Osteoblast (primary cell): ENCODE measurements at regions not wholly inside any gene's neighbourhood (a gene's known extent, or its start where the extent isn't known, plus 50 kb on each side); places are given as distances from the start of the nearest gene placed in this dataset.

ENCODE experiments used
- DNase-seq: peaks from one replicate; pipeline ENCODE4 v3.0.0; 2011; ENCODE audit warnings: low spot score, mixed read lengths; ENCODE audit not compliant: insufficient read length; ENCODE audit errors: missing footprints
- H2AFZ ChIP-seq: 2 replicates; pipeline ENCODE4 v1.6.0; 2011; ENCODE audit warnings: mild to moderate bottlenecking, low read length
- H3K27ac ChIP-seq: 2 replicates; pipeline ENCODE4 v1.5.1; 2011; ENCODE audit warnings: mild to moderate bottlenecking, low read depth, low read length, moderate library complexity
- H3K27me3 ChIP-seq: 2 replicates; pipeline ENCODE4 v1.6.0; 2012; ENCODE audit warnings: mild to moderate bottlenecking, control low read depth, inconsistent platforms, low read length, moderate library complexity; ENCODE audit not compliant: insufficient read depth
- H3K36me3 ChIP-seq: 2 replicates; pipeline ENCODE4 v1.5.1; 2011; ENCODE audit warnings: mild to moderate bottlenecking, low read length, control low read depth, moderate library complexity; ENCODE audit not compliant: insufficient read depth
- H3K4me1 ChIP-seq: 2 replicates; pipeline ENCODE4 v1.5.1; 2011; ENCODE audit warnings: mild to moderate bottlenecking, low read length, control low read depth, moderate library complexity; ENCODE audit not compliant: insufficient read depth
- H3K4me2 ChIP-seq: 2 replicates; pipeline ENCODE4 v1.6.0; 2011; ENCODE audit warnings: mild to moderate bottlenecking, low read length; ENCODE audit not compliant: insufficient read depth
- H3K4me3 ChIP-seq: fragments of 200-600 bp; sonication (generic); 3 replicates; pipeline ENCODE4 v1.5.1; 2012; ENCODE audit warnings: mild to moderate bottlenecking, low read length, inconsistent platforms; ENCODE audit not compliant: insufficient read depth
- H3K79me2 ChIP-seq: 2 replicates; pipeline ENCODE4 v1.6.0; 2012; ENCODE audit warnings: mild to moderate bottlenecking, low read length, control low read depth, inconsistent platforms; ENCODE audit not compliant: insufficient read depth
- H3K9me3 ChIP-seq: 2 replicates; pipeline ENCODE4 v1.5.1; 2011; ENCODE audit warnings: low read depth, low read length, control low read depth
- H4K20me1 ChIP-seq: 2 replicates; pipeline ENCODE4 v1.6.0; 2012; ENCODE audit warnings: mild to moderate bottlenecking, low read length, control low read depth; ENCODE audit not compliant: insufficient read depth
- TF ChIP-seq, protein P1 (sequence below): IDR thresholded peaks from 2 replicates; pipeline ENCODE4 v1.5.1; 2011; ENCODE audit warnings: mild to moderate bottlenecking, low read depth, low read length, moderate library complexity; ENCODE audit errors: extremely low read depth

DNA sequence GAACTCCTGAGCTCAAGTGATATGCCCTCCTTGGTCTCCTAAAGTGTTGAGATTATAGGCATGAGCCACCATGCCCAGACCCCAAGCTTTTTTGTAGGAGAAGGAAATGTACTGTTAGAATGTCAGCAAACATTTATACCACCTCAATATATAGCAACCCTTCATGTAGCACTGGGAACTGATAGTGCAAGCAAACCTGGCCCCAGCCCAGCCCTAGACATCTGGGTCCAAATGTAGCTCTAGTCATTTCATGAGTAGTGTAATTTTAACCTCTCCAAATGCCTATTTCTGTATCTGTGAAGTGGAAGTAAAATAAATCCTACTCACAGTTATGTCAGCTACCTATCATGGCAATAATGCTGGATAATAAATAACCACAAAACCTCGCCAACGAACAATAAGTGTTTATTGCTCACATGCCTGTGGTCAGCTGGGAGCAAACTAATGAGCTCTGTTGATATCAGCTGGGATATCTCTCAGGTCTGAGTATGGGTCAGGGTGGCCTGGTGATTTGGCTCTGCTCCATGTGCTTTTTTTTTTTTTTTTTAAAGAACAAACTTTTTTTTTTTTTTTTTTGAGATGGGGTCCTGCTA lies 180.4 kb downstream of the CD8B2 start:
- DNase-seq: no peak
- Histone ChIP-seq H3K4me3 (no peak overlapping the region), H4K20me1 (no peaks in the 10 kb centered on the region), H3K9me3 (no peaks in the 10 kb centered on the region), H3K79me2 (no peaks in the 10 kb centered on the region), H3K4me1 (no peaks in the 10 kb centered on the region), H3K27ac (no peak overlapping the region), H3K4me2 (no peak overlapping the region), H2AFZ (no peak overlapping the region), H3K36me3 (no peaks in the 10 kb centered on the region), H3K27me3 (no peaks in the 10 kb centered on the region)
- TF ChIP-seq, protein P1, sequence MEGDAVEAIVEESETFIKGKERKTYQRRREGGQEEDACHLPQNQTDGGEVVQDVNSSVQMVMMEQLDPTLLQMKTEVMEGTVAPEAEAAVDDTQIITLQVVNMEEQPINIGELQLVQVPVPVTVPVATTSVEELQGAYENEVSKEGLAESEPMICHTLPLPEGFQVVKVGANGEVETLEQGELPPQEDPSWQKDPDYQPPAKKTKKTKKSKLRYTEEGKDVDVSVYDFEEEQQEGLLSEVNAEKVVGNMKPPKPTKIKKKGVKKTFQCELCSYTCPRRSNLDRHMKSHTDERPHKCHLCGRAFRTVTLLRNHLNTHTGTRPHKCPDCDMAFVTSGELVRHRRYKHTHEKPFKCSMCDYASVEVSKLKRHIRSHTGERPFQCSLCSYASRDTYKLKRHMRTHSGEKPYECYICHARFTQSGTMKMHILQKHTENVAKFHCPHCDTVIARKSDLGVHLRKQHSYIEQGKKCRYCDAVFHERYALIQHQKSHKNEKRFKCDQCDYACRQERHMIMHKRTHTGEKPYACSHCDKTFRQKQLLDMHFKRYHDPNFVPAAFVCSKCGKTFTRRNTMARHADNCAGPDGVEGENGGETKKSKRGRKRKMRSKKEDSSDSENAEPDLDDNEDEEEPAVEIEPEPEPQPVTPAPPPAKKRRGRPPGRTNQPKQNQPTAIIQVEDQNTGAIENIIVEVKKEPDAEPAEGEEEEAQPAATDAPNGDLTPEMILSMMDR: no peak

GRCh38 chr2:106685180-106685897 lies 198.2 kb downstream of the CD8B2 start:
- H3K4me2 ChIP-seq: no peak overlapping the region
- TF ChIP-seq, protein P1: no peak
- H3K9me3 ChIP-seq: no peaks in the 10 kb centered on the region
- H3K4me1 ChIP-seq: no peaks in the 10 kb centered on the region
- H3K27ac ChIP-seq: no peak overlapping the region
- no peaks in the 10 kb centered on the region for H3K36me3 ChIP-seq
- H3K79me2 ChIP-seq: no peaks in the 10 kb centered on the region
- no peak for DNase-seq
- H3K4me3 ChIP-seq: no peak overlapping the region
- no peaks in the 10 kb centered on the region for H4K20me1 ChIP-seq
- no peak overlapping the region for H2AFZ ChIP-seq
- no peaks in the 10 kb centered on the region for H3K27me3 ChIP-seq

GRCh38 chr2:106686814-106687213 lies 199.2 kb downstream of the ST6GAL2 start:
- DNase-seq: no peak
- H2AFZ ChIP-seq: no peak overlapping the region
- no peak overlapping the region for H3K27ac ChIP-seq
- TF ChIP-seq, protein P1: no peak
- H3K4me2 ChIP-seq: no peak overlapping the region
- no peaks in the 10 kb centered on the region for H3K27me3 ChIP-seq
- H3K79me2 ChIP-seq: no peaks in the 10 kb centered on the region
- H3K36me3 ChIP-seq: no peaks in the 10 kb centered on the region
- no peaks in the 10 kb centered on the region for H3K4me1 ChIP-seq
- no peak overlapping the region for H3K4me3 ChIP-seq
- no peaks in the 10 kb centered on the region for H3K9me3 ChIP-seq
- H4K20me1 ChIP-seq: no peaks in the 10 kb centered on the region

DNA sequence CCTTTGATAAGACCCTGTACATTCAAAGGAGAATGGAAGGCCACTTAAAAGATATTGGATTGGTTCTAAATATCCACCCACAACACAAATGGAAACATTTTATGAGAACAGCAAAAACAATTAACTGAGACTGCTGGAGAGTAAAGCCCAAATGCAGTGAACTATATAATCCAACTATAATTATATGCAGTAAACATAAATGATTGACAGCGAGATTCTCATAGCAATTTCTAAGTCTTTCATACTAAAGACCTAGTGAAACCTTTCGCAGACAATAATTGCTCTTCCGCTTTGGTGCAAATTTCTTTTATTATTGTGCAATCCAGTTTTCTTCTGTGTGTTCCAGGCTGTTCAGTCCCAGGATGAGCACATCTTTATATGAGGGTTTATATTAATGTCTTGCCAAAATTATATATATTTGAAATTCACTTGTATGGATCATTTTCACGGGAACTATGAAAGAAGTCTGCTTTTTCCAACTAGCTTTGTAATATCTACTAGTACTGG lies 190.9 kb downstream of the ST6GAL2 start:
- Histone ChIP-seq H3K27ac (no peak overlapping the region), H3K4me1 (no peaks in the 10 kb centered on the region), H2AFZ (no peak overlapping the region), H3K9me3 (no peaks in the 10 kb centered on the region), H3K36me3 (no peaks in the 10 kb centered on the region), H3K4me3 (no peak overlapping the region), H4K20me1 (no peaks in the 10 kb centered on the region), H3K4me2 (no peak overlapping the region), H3K79me2 (no peaks in the 10 kb centered on the region), H3K27me3 (no peaks in the 10 kb centered on the region)
- TF ChIP-seq, protein P1: no peak
- no peak for DNase-seq
